Activated T-helper 17 cell treated with anti-CD3 and anti-CD28 coated beads, Interleukin-2, amount 50 U/mL, for 72 hours (primary cell): ENCODE measurements at regions not wholly inside any gene's neighbourhood (a gene's known extent, or its start where the extent isn't known, plus 50 kb on each side); places are given as distances from the start of the nearest gene placed in this dataset.
"Not testable (repeated sequence)": the region's sequence is repeated elsewhere in the genome, so short reads cannot be mapped to it uniquely, and the experiment has no call there.

Source experiments
- ATAC-seq: fragments of 150-1000 bp; cut with Tn5 transposase; replicated peaks from 2 replicates; pipeline ENCODE4 v1.10.0; 2021; ENCODE audit warnings: mild to moderate bottlenecking, moderate library complexity
- H3K27ac Mint-ChIP-seq: one replicate; pipeline ENCODE4 v1.8.0; 2022; ENCODE audit warnings: mixed read lengths
- H3K27me3 Mint-ChIP-seq: one replicate; pipeline ENCODE4 v1.8.0; 2022; ENCODE audit warnings: mixed read lengths
- H3K36me3 Mint-ChIP-seq: one replicate; pipeline ENCODE4 v1.8.0; 2022; ENCODE audit warnings: low read depth, mild to moderate bottlenecking, mixed read lengths
- H3K4me1 Mint-ChIP-seq: one replicate; pipeline ENCODE4 v1.8.0; 2022; ENCODE audit warnings: mixed read lengths
- H3K4me3 Mint-ChIP-seq: one replicate; pipeline ENCODE4 v1.8.0; 2022; ENCODE audit warnings: mild to moderate bottlenecking, mixed read lengths
- H3K9me3 Mint-ChIP-seq: one replicate; pipeline ENCODE4 v1.8.0; 2022; ENCODE audit warnings: mixed read lengths

- Mint-ChIP-seq H3K27me3 (peaks cover 2% of the 10 kb centered on the region), H3K4me3 (no peak overlapping the region), H3K9me3 (no peaks in the 10 kb centered on the region), H3K4me1 (no peaks in the 10 kb centered on the region), H3K27ac (no peak overlapping the region), H3K36me3 (no peaks in the 10 kb centered on the region)
- no peak for ATAC-seq
Observed at GRCh38 chr7:27438881-27439589, 196.4 kb downstream of the EVX1 start.

GRCh38 chr7:27442455-27442854 lies 199.9 kb downstream of the EVX1 start:
- H3K9me3 Mint-ChIP-seq, result no peaks in the 10 kb centered on the region
- H3K27ac Mint-ChIP-seq, result no peak overlapping the region
- H3K27me3 Mint-ChIP-seq, result peaks cover 8% of the 10 kb centered on the region
- no peaks in the 10 kb centered on the region for H3K4me1 Mint-ChIP-seq
- no peaks in the 10 kb centered on the region for H3K36me3 Mint-ChIP-seq
- no peak for ATAC-seq
- no peak overlapping the region for H3K4me3 Mint-ChIP-seq

- not testable (repeated sequence) for H3K4me3 Mint-ChIP-seq, H3K4me1 Mint-ChIP-seq, ATAC-seq, H3K36me3 Mint-ChIP-seq, H3K27ac Mint-ChIP-seq, H3K9me3 Mint-ChIP-seq
- peaks cover 31% of the 10 kb centered on the region for H3K27me3 Mint-ChIP-seq
Observed at GRCh38 chr7:27449046-27449445, 206.4 kb downstream of the EVX1 start.

- H3K27me3 Mint-ChIP-seq, result peaks cover 29% of the 10 kb centered on the region
- no peaks in the 10 kb centered on the region for H3K9me3 Mint-ChIP-seq
- no peak overlapping the region for H3K4me3 Mint-ChIP-seq
- H3K36me3 Mint-ChIP-seq, result no peaks in the 10 kb centered on the region
- H3K4me1 Mint-ChIP-seq, result no peaks in the 10 kb centered on the region
- H3K27ac Mint-ChIP-seq, result no peak overlapping the region
- ATAC-seq, result no peak
Observed at GRCh38 chr7:27453702-27454405, 208.8 kb downstream of the HIBADH start.

GRCh38 chr7:27457120-27457519 lies 205.6 kb downstream of the HIBADH start:
- H3K27me3 Mint-ChIP-seq, result peaks cover 27% of the 10 kb centered on the region
- not testable (repeated sequence) for ATAC-seq, H3K4me3 Mint-ChIP-seq, H3K36me3 Mint-ChIP-seq, H3K4me1 Mint-ChIP-seq, H3K27ac Mint-ChIP-seq, H3K9me3 Mint-ChIP-seq

- H3K27me3 Mint-ChIP-seq, result peaks cover 24% of the 10 kb centered on the region
- H3K4me1 Mint-ChIP-seq, H3K27ac Mint-ChIP-seq, H3K36me3 Mint-ChIP-seq, H3K4me3 Mint-ChIP-seq, H3K9me3 Mint-ChIP-seq, ATAC-seq: not testable (repeated sequence)
Observed at GRCh38 chr7:27457603-27458565, 204.8 kb downstream of the HIBADH start.

- H3K4me1 Mint-ChIP-seq, result no peaks in the 10 kb centered on the region
- no peak overlapping the region for H3K4me3 Mint-ChIP-seq
- ATAC-seq, result no peak
- H3K9me3 Mint-ChIP-seq, result no peaks in the 10 kb centered on the region
- H3K27me3 Mint-ChIP-seq, result peaks cover 21% of the 10 kb centered on the region
- H3K36me3 Mint-ChIP-seq, result no peaks in the 10 kb centered on the region
- no peak overlapping the region for H3K27ac Mint-ChIP-seq
Observed at GRCh38 chr7:27459021-27459730, 203.5 kb downstream of the HIBADH start.

- H3K27me3 Mint-ChIP-seq, result peaks cover 20% of the 10 kb centered on the region
- no peaks in the 10 kb centered on the region for H3K4me1 Mint-ChIP-seq
- no peak for ATAC-seq
- no peaks in the 10 kb centered on the region for H3K9me3 Mint-ChIP-seq
- no peak overlapping the region for H3K27ac Mint-ChIP-seq
- no peak overlapping the region for H3K4me3 Mint-ChIP-seq
- no peaks in the 10 kb centered on the region for H3K36me3 Mint-ChIP-seq
Observed at GRCh38 chr7:27459731-27460053, 203.0 kb downstream of the HIBADH start.

GRCh38 chr7:27462575-27463270 lies 200.0 kb downstream of the HIBADH start:
- Mint-ChIP-seq H3K9me3 (no peaks in the 10 kb centered on the region), H3K27me3 (peaks cover 22% of the 10 kb centered on the region), H3K27ac (no peak overlapping the region), H3K4me3 (no peak overlapping the region), H3K36me3 (no peaks in the 10 kb centered on the region), H3K4me1 (no peaks in the 10 kb centered on the region)
- no peak for ATAC-seq

- Mint-ChIP-seq H3K4me1 (no peaks in the 10 kb centered on the region), H3K9me3 (no peaks in the 10 kb centered on the region), H3K27ac (no peak overlapping the region), H3K4me3 (no peak overlapping the region), H3K36me3 (no peaks in the 10 kb centered on the region), H3K27me3 (peaks cover 29% of the 10 kb centered on the region)
- ATAC-seq, result no peak
Observed at GRCh38 chr7:27464970-27465369, 197.7 kb downstream of the HIBADH start.

- Mint-ChIP-seq H3K36me3 (no peaks in the 10 kb centered on the region), H3K4me3 (no peak overlapping the region), H3K9me3 (no peaks in the 10 kb centered on the region), H3K4me1 (no peaks in the 10 kb centered on the region), H3K27me3 (peaks cover 30% of the 10 kb centered on the region), H3K27ac (no peak overlapping the region)
- no peak for ATAC-seq
Observed at GRCh38 chr7:27466703-27467102, 196.0 kb downstream of the HIBADH start.

GRCh38 chr7:27472043-27472442 lies 190.6 kb downstream of the HIBADH start:
- Mint-ChIP-seq H3K27ac (no peak overlapping the region), H3K27me3 (peaks cover 14% of the 10 kb centered on the region), H3K4me1 (no peaks in the 10 kb centered on the region), H3K4me3 (no peak overlapping the region), H3K36me3 (no peaks in the 10 kb centered on the region), H3K9me3 (no peaks in the 10 kb centered on the region)
- ATAC-seq, result no peak
